ENCODE measurements at regions not wholly inside any gene's neighbourhood (a gene's known extent, or its start where the extent isn't known, plus 50 kb on each side); places are given as distances from the start of the nearest gene placed in this dataset.
"Not testable (repeated sequence)": the region's sequence is repeated elsewhere in the genome, so short reads cannot be mapped to it uniquely, and the experiment has no call there.

DNA sequence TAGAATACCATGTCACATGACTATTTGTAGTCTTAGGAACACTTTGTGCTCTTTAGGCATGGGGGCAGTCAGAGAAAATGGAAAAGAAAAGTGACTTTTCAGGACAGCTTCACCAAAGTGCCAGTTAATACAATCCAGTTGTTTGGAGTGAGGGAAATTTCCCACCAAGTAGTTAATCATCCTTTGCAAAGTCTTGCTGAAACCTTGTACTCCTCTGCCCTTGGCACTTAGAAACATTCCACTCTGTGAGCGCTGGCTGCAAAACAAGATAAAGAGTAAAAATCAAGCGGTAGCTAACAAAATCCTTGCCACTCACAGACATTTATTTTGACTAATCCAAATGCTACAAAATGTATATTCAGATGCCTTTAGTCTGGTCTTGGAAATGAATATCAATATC is 229.2 kb upstream of the HSF2 start:
- CTCF ChIA-PET, result interaction anchor here (1.1 kb wide), 1 partner anchor 17 kb away, joined by 3 read pairs; no protein-coding TSS in a partner anchor
- TF ChIP-seq, protein P1, sequence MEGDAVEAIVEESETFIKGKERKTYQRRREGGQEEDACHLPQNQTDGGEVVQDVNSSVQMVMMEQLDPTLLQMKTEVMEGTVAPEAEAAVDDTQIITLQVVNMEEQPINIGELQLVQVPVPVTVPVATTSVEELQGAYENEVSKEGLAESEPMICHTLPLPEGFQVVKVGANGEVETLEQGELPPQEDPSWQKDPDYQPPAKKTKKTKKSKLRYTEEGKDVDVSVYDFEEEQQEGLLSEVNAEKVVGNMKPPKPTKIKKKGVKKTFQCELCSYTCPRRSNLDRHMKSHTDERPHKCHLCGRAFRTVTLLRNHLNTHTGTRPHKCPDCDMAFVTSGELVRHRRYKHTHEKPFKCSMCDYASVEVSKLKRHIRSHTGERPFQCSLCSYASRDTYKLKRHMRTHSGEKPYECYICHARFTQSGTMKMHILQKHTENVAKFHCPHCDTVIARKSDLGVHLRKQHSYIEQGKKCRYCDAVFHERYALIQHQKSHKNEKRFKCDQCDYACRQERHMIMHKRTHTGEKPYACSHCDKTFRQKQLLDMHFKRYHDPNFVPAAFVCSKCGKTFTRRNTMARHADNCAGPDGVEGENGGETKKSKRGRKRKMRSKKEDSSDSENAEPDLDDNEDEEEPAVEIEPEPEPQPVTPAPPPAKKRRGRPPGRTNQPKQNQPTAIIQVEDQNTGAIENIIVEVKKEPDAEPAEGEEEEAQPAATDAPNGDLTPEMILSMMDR (IDR thresholded peaks at IDR 0.05; ENCODE audit: control extremely low read depth, extremely low read depth, low read depth, missing control alignments), result no peak
- POLR2A ChIA-PET, result no interaction called here
- DNase-seq (ENCODE audit: extremely low spot score), result no peak

DNA sequence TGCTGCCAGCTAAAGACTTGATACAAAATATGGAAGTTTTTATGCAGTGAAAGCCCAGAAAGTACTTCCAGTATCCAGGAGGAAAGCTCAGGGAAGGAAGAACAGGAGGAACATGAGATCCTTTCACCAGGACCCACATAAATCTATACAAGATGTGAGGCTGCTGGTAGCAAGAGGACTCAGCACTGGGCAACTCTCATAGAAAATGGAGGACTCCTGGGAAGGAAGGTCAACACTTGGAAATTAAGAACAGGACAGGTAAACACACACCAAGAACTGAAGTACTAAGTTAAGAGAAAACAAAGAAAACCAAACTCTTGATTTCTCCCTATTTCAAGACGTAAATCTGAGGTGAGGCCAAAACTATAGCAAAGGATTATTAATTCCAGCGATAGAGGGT is 220.5 kb upstream of the HSF2 start:
- POLR2A ChIA-PET, result no interaction called here
- TF ChIP-seq, protein P1 (IDR thresholded peaks at IDR 0.05; ENCODE audit: control extremely low read depth, extremely low read depth, low read depth, missing control alignments), result no peak
- CTCF ChIA-PET, result interaction anchor here (1.4 kb wide), 1 partner anchor 22 kb away, joined by 4 read pairs; no protein-coding TSS in a partner anchor
- no peak for DNase-seq (ENCODE audit: extremely low spot score)

DNA sequence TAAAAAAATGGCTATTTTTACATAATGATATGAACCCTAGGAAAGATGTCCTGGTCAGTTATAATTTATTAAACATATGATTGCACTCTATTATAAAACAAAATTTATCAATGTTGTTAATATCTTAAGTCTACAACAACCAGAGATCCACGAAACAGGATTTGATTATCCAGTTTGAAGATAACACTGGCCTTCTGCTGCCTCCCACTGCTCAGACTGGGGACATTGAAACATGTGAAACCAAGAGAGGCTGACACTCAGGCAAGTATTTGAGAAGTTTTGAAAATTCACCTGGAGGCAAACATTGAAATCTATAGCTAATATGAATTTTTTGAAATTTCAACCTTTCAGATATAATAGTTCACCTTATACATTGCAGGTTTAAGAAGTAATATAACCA is 219.3 kb upstream of the HSF2 start:
- ChIA-PET CTCF (no interaction called here), POLR2A (no interaction called here)
- TF ChIP-seq, protein P1 (IDR thresholded peaks at IDR 0.05; ENCODE audit: control extremely low read depth, extremely low read depth, low read depth, missing control alignments), result no peak
- DNase-seq (ENCODE audit: extremely low spot score), result no peak

DNA sequence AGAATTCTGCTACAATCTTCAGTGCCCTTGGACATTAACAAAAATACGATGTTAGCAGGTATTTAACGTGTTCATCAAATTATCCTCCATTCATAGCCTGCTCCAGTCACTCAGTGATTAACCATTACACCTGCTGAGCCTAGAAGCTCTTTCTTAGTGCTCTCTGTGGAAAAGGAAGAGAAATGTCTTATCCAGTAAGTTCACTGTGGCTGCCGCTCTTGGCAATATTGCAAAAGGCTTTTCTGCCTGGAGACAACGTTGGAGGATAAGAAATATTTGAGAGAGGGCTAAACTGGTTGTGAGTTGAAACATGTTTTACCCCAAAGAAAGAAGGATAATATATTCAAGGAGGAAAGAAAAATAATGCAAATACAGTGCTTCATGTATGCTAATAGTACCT is 217.4 kb upstream of the HSF2 start:
- ChIA-PET CTCF (no interaction called here), POLR2A (no interaction called here)
- no peak for DNase-seq (ENCODE audit: extremely low spot score)
- TF ChIP-seq, protein P1 (IDR thresholded peaks at IDR 0.05; ENCODE audit: control extremely low read depth, extremely low read depth, low read depth, missing control alignments), result no peak

DNA sequence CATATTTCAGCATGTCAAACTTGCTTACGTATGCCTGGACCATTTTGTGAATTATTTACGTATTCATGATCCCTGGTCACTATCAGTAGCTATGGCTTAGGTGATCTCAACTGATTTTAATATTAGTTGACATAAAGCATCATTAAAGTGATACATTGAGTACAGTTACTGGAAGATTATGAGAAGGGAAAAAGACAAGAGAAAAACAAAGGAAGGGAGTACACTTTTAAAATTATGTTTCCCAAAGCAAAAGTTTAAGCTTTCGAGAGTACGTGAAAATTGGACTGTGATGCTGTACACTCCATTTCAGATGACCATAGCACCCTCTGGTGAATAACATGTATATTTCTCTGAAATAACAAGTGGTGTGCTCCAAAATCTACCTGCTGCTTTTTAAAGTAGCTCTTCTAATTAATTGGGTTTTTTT is 215.0 kb upstream of the HSF2 start:
- TF ChIP-seq, protein P1 (IDR thresholded peaks at IDR 0.05; ENCODE audit: control extremely low read depth, extremely low read depth, low read depth, missing control alignments), result peak; percentile 6
- CTCF ChIA-PET, result interaction anchor here (1.2 to 1.4 kb wide), 2 partner anchors 28 to 1129 kb away, joined by 3 read pairs; no protein-coding TSS in a partner anchor
- no peak for DNase-seq (ENCODE audit: extremely low spot score)
- POLR2A ChIA-PET, result no interaction called here

DNA sequence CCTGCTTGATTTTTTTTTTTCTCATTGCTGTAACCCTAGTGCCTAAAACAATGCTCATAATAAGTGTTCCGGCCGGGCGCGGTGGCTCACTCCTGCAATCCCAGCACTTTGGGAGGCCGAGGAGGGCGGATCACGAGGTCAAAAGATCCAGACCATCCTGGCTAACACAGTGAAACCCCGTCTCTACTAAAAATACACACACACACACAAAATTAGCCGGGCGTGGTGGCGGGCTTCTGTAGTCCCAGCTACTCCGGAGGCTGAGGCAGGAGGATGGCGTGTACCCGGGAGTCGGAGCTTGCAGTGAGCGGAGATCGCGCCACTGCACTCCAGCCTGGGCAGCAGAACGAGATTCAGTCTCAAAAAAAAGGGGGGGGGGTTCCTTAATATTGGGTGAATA is 214.0 kb upstream of the HSF2 start:
- CTCF ChIA-PET, result interaction anchor here (0.6 to 1.9 kb wide), 5 partner anchors 16 to 1130 kb away, joined by 3 to 6 read pairs (median 3); no protein-coding TSS in a partner anchor
- DNase-seq (ENCODE audit: extremely low spot score); POLR2A ChIA-PET: not testable (repeated sequence)

DNA sequence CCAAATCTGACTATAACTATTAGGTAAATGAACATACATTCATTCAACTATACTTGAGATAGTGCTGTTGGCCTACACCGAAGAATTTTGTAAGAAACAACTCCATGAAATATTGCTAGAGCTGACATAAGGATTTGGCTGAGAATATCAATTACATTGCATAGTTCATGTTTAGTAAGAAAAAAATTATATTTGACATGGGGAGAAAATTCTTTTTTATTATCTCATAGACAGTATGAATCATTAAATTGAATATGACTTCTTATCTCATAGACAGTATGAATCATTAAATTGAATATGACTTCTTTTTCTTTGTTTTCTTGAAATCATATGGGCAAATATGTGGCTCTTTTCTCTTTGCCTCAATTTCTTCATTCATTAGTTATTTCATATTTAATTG is 212.3 kb upstream of the HSF2 start:
- DNase-seq (ENCODE audit: extremely low spot score), result no peak
- TF ChIP-seq, protein P1 (IDR thresholded peaks at IDR 0.05; ENCODE audit: control extremely low read depth, extremely low read depth, low read depth, missing control alignments), result no peak
- POLR2A ChIA-PET, result no interaction called here
- CTCF ChIA-PET, result interaction anchor here (1.9 kb wide), 1 partner anchor 14 kb away, joined by 6 read pairs; no protein-coding TSS in a partner anchor
